ENCODE measurements at regions not wholly inside any gene's neighbourhood (a gene's known extent, or its start where the extent isn't known, plus 50 kb on each side); places are given as distances from the start of the nearest gene placed in this dataset.

- TF ChIP-seq CTCF (IDR thresholded peaks at IDR 0.05), result no peak
- TF ChIP-seq POLR2A (IDR thresholded peaks at IDR 0.05), result no peak
- no peak for TF ChIP-seq POLR2AphosphoS5 (IDR thresholded peaks at IDR 0.05)
- TF ChIP-seq EP300 (IDR thresholded peaks at IDR 0.05), result no peak
Measured at GRCh38 chr22:49230194-49230577, 597.5 kb downstream of the BRD1 start.
